Suprapubic skin (tissue), 4 donors: ENCODE measurements at regions not wholly inside any gene's neighbourhood (a gene's known extent, or its start where the extent isn't known, plus 50 kb on each side); places are given as distances from the start of the nearest gene placed in this dataset.
A peak's percentile ranks its signal among the peaks of the same experiment; 100 is the strongest.

Experiments used
- DNase-seq, 2 donors: peaks; one replicate each; pipeline ENCODE4 v3.0.0-alpha.2; 2019; ENCODE audit warnings: low spot score in 2 of 2
- H3K27ac ChIP-seq: fragments of 200-600 bp; sonication (generic); one replicate; pipeline ENCODE4 v1.5.1; 2019
- H3K27me3 ChIP-seq: fragments of 200-600 bp; sonication (generic); one replicate; pipeline ENCODE4 v1.5.1; 2019
- H3K36me3 ChIP-seq: fragments of 200-600 bp; sonication (generic); one replicate; pipeline ENCODE4 v1.5.1; 2019
- H3K4me1 ChIP-seq: fragments of 200-600 bp; sonication (generic); one replicate; pipeline ENCODE4 v1.5.1; 2019
- H3K4me3 ChIP-seq: fragments of 200-600 bp; sonication (generic); one replicate; pipeline ENCODE4 v1.5.1; 2019; ENCODE audit warnings: mild to moderate bottlenecking
- H3K9me3 ChIP-seq: fragments of 200-600 bp; sonication (generic); one replicate; pipeline ENCODE4 v1.5.1; 2019
- CTCF ChIP-seq, 2 donors: fragments of 200-600 bp in 1 of 2; fragments of 450-650 bp in 1 of 2; sonication (generic) in 1 of 2; IDR thresholded peaks; one replicate each; pipeline ENCODE4 v1.5.1; 2016 to 2019; ENCODE audit warnings: antibody characterized with exemption in 2 of 2, mild to moderate bottlenecking in 1 of 2, moderate library complexity in 1 of 2
- EP300 ChIP-seq: sonication (generic); formaldehyde crosslinking; IDR thresholded peaks from one replicate; pipeline ENCODE4 v1.6.1; 2017; ENCODE audit warnings: antibody characterized with exemption
- POLR2A ChIP-seq, 2 donors: fragments of 450-650 bp; IDR thresholded peaks; one replicate each; pipeline ENCODE4 v1.6.1; 2017; ENCODE audit warnings: antibody characterized with exemption in 2 of 2, mild to moderate bottlenecking in 2 of 2, moderate library complexity in 2 of 2
- POLR2AphosphoS5 ChIP-seq, 3 donors: sonication (generic); formaldehyde crosslinking; IDR thresholded peaks; one replicate each; pipeline ENCODE4 v1.6.1; 2017; ENCODE audit warnings: antibody characterized with exemption in 3 of 3
- WGBS: methylation state at CpG from one replicate; pipeline ENCODE4 v1.1.5; 2018; 5-methylcytosine and 5-hydroxymethylcytosine counted together

DNA sequence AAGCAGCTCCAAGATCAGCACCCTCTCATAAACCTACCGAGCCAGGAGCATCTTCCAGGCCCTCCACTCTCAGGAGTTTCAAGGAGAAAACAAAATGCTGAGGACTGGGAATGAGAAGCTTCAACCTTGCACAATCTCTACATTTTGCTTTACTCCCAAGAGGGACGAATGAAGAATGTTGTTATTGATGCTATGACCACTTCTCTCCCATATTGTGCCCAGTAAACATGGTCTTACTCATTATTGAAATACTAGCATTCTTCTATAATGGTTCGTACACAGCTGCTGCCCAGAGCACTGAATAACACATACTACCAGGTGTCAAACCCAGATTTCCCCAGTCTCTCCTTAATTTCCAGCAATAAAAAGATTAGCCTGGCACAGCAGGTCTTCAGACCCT lies 63.4 kb upstream of the BET1 start:
- H3K9me3 ChIP-seq, result no peaks in the 10 kb centered on the region
- H3K4me3 ChIP-seq, result no peak overlapping the region
- no peaks in the 10 kb centered on the region for H3K27me3 ChIP-seq
- TF ChIP-seq EP300 (no peak), CTCF (IDR thresholded peaks at IDR 0.05) (no peak), POLR2A (IDR thresholded peaks at IDR 0.05) (no peak), POLR2AphosphoS5 (IDR thresholded peaks at IDR 0.05) (no peak)
- DNase-seq, result no peak
- H3K36me3 ChIP-seq, result no peaks in the 10 kb centered on the region
- H3K4me1 ChIP-seq, result no peaks in the 10 kb centered on the region
- 81% methylated on average over 3 of the region's 3 CpGs for WGBS
- H3K27ac ChIP-seq, result no peak overlapping the region

DNA sequence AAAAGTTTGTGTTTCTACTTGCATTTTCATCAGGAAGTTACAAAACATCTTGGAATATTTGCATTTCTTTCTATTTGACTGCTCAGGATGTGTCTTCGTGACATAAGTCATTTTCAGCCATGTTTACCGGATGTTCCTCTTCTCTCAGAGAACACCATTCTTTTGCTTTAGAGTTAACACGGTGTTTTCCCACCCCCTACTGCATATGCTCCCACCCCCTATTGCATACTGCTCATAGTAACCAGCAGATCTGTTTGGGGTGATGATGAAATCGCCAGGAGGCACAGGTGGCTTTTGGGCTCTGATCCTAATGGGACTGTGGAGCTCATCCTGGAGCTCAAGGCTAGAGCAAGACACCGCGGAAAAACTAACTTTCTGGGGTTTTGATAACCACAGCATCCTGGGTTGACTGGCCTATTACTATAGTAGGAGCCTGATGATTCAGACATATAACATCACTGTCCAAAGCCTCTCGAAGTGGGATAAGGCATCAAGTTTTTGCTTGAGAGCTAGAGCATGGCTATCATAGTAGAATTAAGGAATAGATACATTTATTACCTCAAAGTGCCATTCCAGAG lies 65.1 kb upstream of the BET1 start:
- no peak for DNase-seq
- Histone ChIP-seq H3K9me3 (no peaks in the 10 kb centered on the region), H3K27me3 (no peaks in the 10 kb centered on the region), H3K4me3 (no peak overlapping the region), H3K36me3 (no peaks in the 10 kb centered on the region), H3K4me1 (no peaks in the 10 kb centered on the region), H3K27ac (no peak overlapping the region)
- TF ChIP-seq POLR2AphosphoS5 (IDR thresholded peaks at IDR 0.05) (no peak), CTCF (IDR thresholded peaks at IDR 0.05) (no peak), EP300 (no peak), POLR2A (IDR thresholded peaks at IDR 0.05) (no peak)
- WGBS, result 89% methylated on average over 7 of the region's 7 CpGs

- Histone ChIP-seq H3K4me1 (no peaks in the 10 kb centered on the region), H3K36me3 (no peaks in the 10 kb centered on the region), H3K9me3 (no peaks in the 10 kb centered on the region), H3K4me3 (no peak overlapping the region), H3K27ac (no peak overlapping the region), H3K27me3 (peaks cover 2% of the 10 kb centered on the region)
- no peak for DNase-seq
- TF ChIP-seq CTCF (IDR thresholded peaks at IDR 0.05) (no peak), POLR2A (IDR thresholded peaks at IDR 0.05) (no peak), POLR2AphosphoS5 (IDR thresholded peaks at IDR 0.05) (no peak), EP300 (no peak)
- 79% methylated on average over 5 of the region's 5 CpGs for WGBS
Observed at GRCh38 chr7:94080551-94080950, 76.4 kb upstream of the BET1 start.

GRCh38 chr7:94082126-94082525 lies 78.0 kb upstream of the BET1 start:
- H3K27ac ChIP-seq, result no peak overlapping the region
- peaks cover 2% of the 10 kb centered on the region for H3K27me3 ChIP-seq
- no peaks in the 10 kb centered on the region for H3K36me3 ChIP-seq
- no peak for DNase-seq
- H3K4me1 ChIP-seq, result no peaks in the 10 kb centered on the region
- H3K4me3 ChIP-seq, result no peak overlapping the region
- TF ChIP-seq POLR2A (IDR thresholded peaks at IDR 0.05) (no peak), POLR2AphosphoS5 (IDR thresholded peaks at IDR 0.05) (no peak), EP300 (no peak), CTCF (IDR thresholded peaks at IDR 0.05) (no peak)
- no peaks in the 10 kb centered on the region for H3K9me3 ChIP-seq

DNA sequence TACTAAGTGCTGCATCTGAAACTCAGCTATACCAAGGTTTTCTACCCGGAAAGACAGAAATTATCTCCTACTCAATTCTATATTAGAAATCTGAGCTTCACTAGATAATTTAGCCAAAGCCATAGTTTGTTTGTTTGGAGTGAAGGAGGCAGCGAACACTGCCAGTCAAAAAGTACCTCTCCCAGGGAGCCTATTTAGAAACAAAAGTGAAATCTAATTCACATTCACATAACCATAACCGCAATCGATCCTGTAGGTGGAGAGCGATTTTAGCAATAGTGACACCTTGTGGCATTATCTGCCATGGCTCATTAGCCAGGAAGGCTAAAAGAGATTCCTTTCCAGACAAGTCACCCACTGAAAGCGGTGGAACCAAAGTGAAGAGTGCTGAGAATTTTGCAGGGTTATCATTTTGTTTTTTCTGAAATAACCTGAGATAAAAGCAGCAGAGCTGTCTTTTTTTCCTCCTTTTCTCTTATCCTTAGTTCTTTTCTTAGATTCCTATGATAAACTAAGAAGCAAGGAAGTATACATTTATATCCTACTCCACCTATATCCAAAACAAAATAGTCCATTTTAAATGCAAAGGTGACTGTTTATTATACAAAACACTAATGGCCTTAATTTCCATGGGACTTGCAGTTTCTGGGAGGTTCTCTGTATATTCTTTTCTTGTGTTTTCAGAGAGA lies 83.7 kb upstream of the BET1 start:
- 13% methylated on average over 6 of the region's 6 CpGs for WGBS
- DNase-seq, result no peak
- no peaks in the 10 kb centered on the region for H3K27me3 ChIP-seq
- H3K9me3 ChIP-seq, result no peaks in the 10 kb centered on the region
- peak overlapping the region; percentile 30 for H3K4me3 ChIP-seq
- H3K36me3 ChIP-seq, result no peaks in the 10 kb centered on the region
- H3K4me1 ChIP-seq, result no peaks in the 10 kb centered on the region
- H3K27ac ChIP-seq, result no peak overlapping the region
- TF ChIP-seq POLR2A (IDR thresholded peaks at IDR 0.05) (no peak), EP300 (no peak), CTCF (IDR thresholded peaks at IDR 0.05) (peak; percentile 9 to 55), POLR2AphosphoS5 (IDR thresholded peaks at IDR 0.05) (no peak)
